HCT116 (cell line): ENCODE measurements at regions not wholly inside any gene's neighbourhood (a gene's known extent, or its start where the extent isn't known, plus 50 kb on each side); places are given as distances from the start of the nearest gene placed in this dataset.

ENCODE experiments used
- ATAC-seq: fragments of 200-7000 bp; cut with Tn5 transposase; 2 replicates; pipeline ENCODE4 v1.9.1; 2020; ENCODE audit warnings: mild to moderate bottlenecking, moderate library complexity
- BruUV-seq: library from RNA; stranded (reverse); fragments of 400-500 nt; replicated peaks from 2 replicates; lab custom pipeline; 2021; lab: Mats Ljungman, UMichigan
- CTCF ChIA-PET: fragments of 300-600 bp; sonication (Branson Sonifier 250); formaldehyde crosslinking; loops from one replicate; lab custom pipeline; 2021; ENCODE audit warnings: antibody characterized with exemption; lab: Charles Lee
- POLR2A ChIA-PET: fragments of 300-600, 350-600 bp; sonication (Branson Sonifier 250); formaldehyde crosslinking; loops from one replicate; lab custom pipeline; 2021; ENCODE audit warnings: antibody characterized with exemption; lab: Charles Lee
- RAD21 ChIA-PET, 2 experiments: fragments of 300-600 bp; sonication (Branson Sonifier 250); formaldehyde crosslinking; loops; one replicate each; lab custom pipeline; 2023; ENCODE audit warnings: low total read pairs in 2 of 2; ENCODE audit not compliant: uncharacterized antibody in 2 of 2, unreplicated experiment in 2 of 2, low non-redundant PET in 1 of 2; lab: Charles Lee
- DNase-seq: peaks from one replicate; pipeline ENCODE4 v3.0.0-alpha.2; 2010; ENCODE audit warnings: low read depth, low spot score
- H2AFZ ChIP-seq: fragments of 200-600 bp; shearing (Covaris generic), sonication (generic); 2 replicates; pipeline ENCODE4 v1.6.1; 2017; ENCODE audit warnings: low read depth, mixed run types, mixed read lengths, antibody characterized with exemption, low read length; ENCODE audit not compliant: poor library complexity, severe bottlenecking
- H3K27ac ChIP-seq: 2 replicates; pipeline ENCODE4 v1.5.1; 2012; ENCODE audit warnings: low read depth, low read length
- H3K27me3 ChIP-seq: fragments of 200-600 bp; sonication (generic); 2 replicates; pipeline ENCODE4 v1.6.1; 2016; ENCODE audit warnings: mixed run types, low read length, mixed read lengths; ENCODE audit not compliant: insufficient read depth
- H3K36me3 ChIP-seq, 2 experiments: fragments of 200-500 bp in 1 of 2; fragments of 200-600 bp in 1 of 2; sonication (Bioruptor generic) in 1 of 2; sonication (generic) in 1 of 2; 2 replicates each; pipeline versions ENCODE4 v1.5.1 to v1.6.1; 2014 to 2016; ENCODE audit warnings: low read length in 2 of 2, inconsistent platforms in 1 of 2, mixed read lengths in 1 of 2, mixed run types in 1 of 2; ENCODE audit not compliant: insufficient read depth in 2 of 2, control insufficient read depth in 1 of 2
- H3K4me1 ChIP-seq, 2 experiments: fragments of 200-600 bp in 1 of 2; sonication (generic) in 1 of 2; 2 replicates each; pipeline versions ENCODE4 v1.5.1 to v1.6.1; 2012 to 2017; ENCODE audit warnings: low read length in 2 of 2, inconsistent platforms in 1 of 2, mild to moderate bottlenecking in 1 of 2, mixed read lengths in 1 of 2, mixed run types in 1 of 2, moderate library complexity in 1 of 2; ENCODE audit not compliant: insufficient read depth in 2 of 2, control insufficient read depth in 1 of 2
- H3K4me2 ChIP-seq: fragments of 200-600 bp; sonication (generic); 2 replicates; pipeline ENCODE4 v1.6.1; 2017; ENCODE audit warnings: mixed run types, low read length, mixed read lengths
- H3K4me3 ChIP-seq, 2 experiments: fragments of 200-600 bp in 1 of 2; sonication (generic) in 1 of 2; replicated peaks in 1 of 2; 2 replicates each; pipeline ENCODE4 v1.5.1; 2011 to 2016; ENCODE audit warnings: low read length in 2 of 2, control low read depth in 1 of 2, low read depth in 1 of 2, mild to moderate bottlenecking in 1 of 2, mixed read lengths in 1 of 2, mixed run types in 1 of 2
- H3K79me2 ChIP-seq: fragments of 200-600 bp; sonication (generic); 2 replicates; pipeline ENCODE4 v1.6.1; 2017; ENCODE audit warnings: mild to moderate bottlenecking, mixed run types, low read length, moderate library complexity, mixed read lengths; ENCODE audit not compliant: insufficient read depth
- H3K9ac ChIP-seq: fragments of 200-600 bp; sonication (generic); 2 replicates; pipeline ENCODE4 v1.6.1; 2016; ENCODE audit warnings: low read length, mixed read lengths
- H3K9me2 ChIP-seq: fragments of 200-600 bp; sonication (generic), shearing (Covaris generic); 2 replicates; pipeline ENCODE4 v1.6.1; 2017; ENCODE audit warnings: mixed run types, mild to moderate bottlenecking, moderate library complexity; ENCODE audit not compliant: insufficient read depth
- H3K9me3 ChIP-seq, 2 experiments: fragments of 200-500 bp in 1 of 2; fragments of 200-600 bp in 1 of 2; sonication (Bioruptor generic) in 1 of 2; sonication (generic) in 1 of 2; 2 replicates each; pipeline ENCODE4 v1.6.1; 2014 to 2017; ENCODE audit warnings: low read length in 2 of 2, mixed read lengths in 2 of 2, inconsistent platforms in 1 of 2, low read depth in 1 of 2, mild to moderate bottlenecking in 1 of 2, mixed run types in 1 of 2, moderate library complexity in 1 of 2; ENCODE audit not compliant: control insufficient read depth in 1 of 2, insufficient read depth in 1 of 2
- H4K20me1 ChIP-seq: fragments of 200-600 bp; sonication (generic), shearing (Covaris generic); 2 replicates; pipeline ENCODE4 v1.6.1; 2017; ENCODE audit warnings: mixed run types, mild to moderate bottlenecking, moderate library complexity; ENCODE audit not compliant: insufficient read depth
- CBX3 ChIP-seq: IDR thresholded peaks from 2 replicates; pipeline ENCODE4 v1.6.1; 2012; ENCODE audit warnings: low read depth
- ELF1 ChIP-seq: IDR thresholded peaks from 2 replicates; pipeline ENCODE4 v1.6.1; 2012; ENCODE audit warnings: low read depth, borderline replicate concordance
- EZH2 ChIP-seq: fragments of 200-600 bp; sonication (generic); IDR thresholded peaks from 2 replicates; pipeline ENCODE4 v1.6.1; 2017; ENCODE audit warnings: antibody characterized with exemption, mixed run types
- FOSL1 ChIP-seq: IDR thresholded peaks from 2 replicates; pipeline ENCODE4 v1.6.1; 2012; ENCODE audit warnings: low read depth
- MAX ChIP-seq: IDR thresholded peaks from 2 replicates; pipeline ENCODE4 v1.6.1; 2012
- POLR2A ChIP-seq: IDR thresholded peaks from 2 replicates; pipeline ENCODE4 v1.7.0; 2011; ENCODE audit warnings: borderline replicate concordance; ENCODE audit not compliant: insufficient read depth, insufficient read length; ENCODE audit errors: extremely low read depth
- POLR2AphosphoS5 ChIP-seq: IDR thresholded peaks from 2 replicates; pipeline ENCODE4 v1.6.1; 2011; ENCODE audit warnings: mild to moderate bottlenecking, low read depth, low read length, moderate library complexity
- RAD21 ChIP-seq: IDR thresholded peaks from 2 replicates; pipeline ENCODE4 v1.6.1; 2012; ENCODE audit warnings: low read depth, mild to moderate bottlenecking
- SP1 ChIP-seq: IDR thresholded peaks from 2 replicates; pipeline ENCODE4 v1.6.1; 2012; ENCODE audit warnings: low read depth
- SRF ChIP-seq: IDR thresholded peaks from 2 replicates; pipeline ENCODE4 v1.6.1; 2012; ENCODE audit warnings: low read depth
- YY1 ChIP-seq: IDR thresholded peaks from 2 replicates; pipeline ENCODE4 v1.6.1; 2011; ENCODE audit warnings: low read length, low read depth, moderate library complexity, mild to moderate bottlenecking; ENCODE audit not compliant: insufficient replicate concordance; ENCODE audit errors: extremely low read depth
- ZFX ChIP-seq: fragments of 450-650 bp; IDR thresholded peaks from 2 replicates; pipeline ENCODE4 v1.6.1; 2017
- ZNF274 ChIP-seq: fragments of 200-500 bp; sonication (Bioruptor generic); IDR thresholded peaks from 2 replicates; pipeline ENCODE4 v1.6.1; 2014; ENCODE audit warnings: mild to moderate bottlenecking, low read depth, low read length, inconsistent platforms
- intact Hi-C: fragments of 100-400 bp; cut with micrococcal nuclease; formaldehyde crosslinking; loops from 2 replicates; pipeline ENCODE4 v1.10.0; 2022
- TF ChIP-seq, protein P1 (sequence below): IDR thresholded peaks from 2 replicates; pipeline ENCODE4 v1.6.1; 2011; ENCODE audit warnings: mild to moderate bottlenecking, low read length, moderate library complexity; ENCODE audit not compliant: insufficient replicate concordance; ENCODE audit errors: extremely low read depth
- TF ChIP-seq, protein P2 (sequence below): IDR thresholded peaks from 2 replicates; pipeline ENCODE4 v1.6.1; 2012

GRCh38 chr14:26896447-26896846 is 298.6 kb upstream of the NOVA1 start:
- Histone ChIP-seq H3K4me1 (no peaks in the 10 kb centered on the region), H3K27ac (no peak overlapping the region), H3K9me2 (no peaks in the 10 kb centered on the region), H3K79me2 (no peaks in the 10 kb centered on the region), H3K9me3 (peaks cover 17 to 24% of the 10 kb centered on the region in 2 experiments; a peak in 3 of 4 replicates), H3K36me3 (no peaks in the 10 kb centered on the region), H4K20me1 (no peaks in the 10 kb centered on the region), H2AFZ (no peak overlapping the region), H3K4me3 (no peak overlapping the region), H3K4me2 (no peak overlapping the region), H3K27me3 (no peaks in the 10 kb centered on the region), H3K9ac (no peak overlapping the region)
- RAD21 ChIA-PET = no interaction called here
- no peak for DNase-seq
- CTCF ChIA-PET = no interaction called here
- POLR2A ChIA-PET = no interaction called here
- ATAC-seq = no peak
- BruUV-seq = no TSS peak
- TF ChIP-seq CBX3 = no peak
- TF ChIP-seq, protein P1, sequence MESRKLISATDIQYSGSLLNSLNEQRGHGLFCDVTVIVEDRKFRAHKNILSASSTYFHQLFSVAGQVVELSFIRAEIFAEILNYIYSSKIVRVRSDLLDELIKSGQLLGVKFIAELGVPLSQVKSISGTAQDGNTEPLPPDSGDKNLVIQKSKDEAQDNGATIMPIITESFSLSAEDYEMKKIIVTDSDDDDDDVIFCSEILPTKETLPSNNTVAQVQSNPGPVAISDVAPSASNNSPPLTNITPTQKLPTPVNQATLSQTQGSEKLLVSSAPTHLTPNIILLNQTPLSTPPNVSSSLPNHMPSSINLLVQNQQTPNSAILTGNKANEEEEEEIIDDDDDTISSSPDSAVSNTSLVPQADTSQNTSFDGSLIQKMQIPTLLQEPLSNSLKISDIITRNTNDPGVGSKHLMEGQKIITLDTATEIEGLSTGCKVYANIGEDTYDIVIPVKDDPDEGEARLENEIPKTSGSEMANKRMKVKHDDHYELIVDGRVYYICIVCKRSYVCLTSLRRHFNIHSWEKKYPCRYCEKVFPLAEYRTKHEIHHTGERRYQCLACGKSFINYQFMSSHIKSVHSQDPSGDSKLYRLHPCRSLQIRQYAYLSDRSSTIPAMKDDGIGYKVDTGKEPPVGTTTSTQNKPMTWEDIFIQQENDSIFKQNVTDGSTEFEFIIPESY = no peak
- TF ChIP-seq EZH2 = no peak
- TF ChIP-seq ZFX = no peak
- intact Hi-C loops = no loop called here

DNA sequence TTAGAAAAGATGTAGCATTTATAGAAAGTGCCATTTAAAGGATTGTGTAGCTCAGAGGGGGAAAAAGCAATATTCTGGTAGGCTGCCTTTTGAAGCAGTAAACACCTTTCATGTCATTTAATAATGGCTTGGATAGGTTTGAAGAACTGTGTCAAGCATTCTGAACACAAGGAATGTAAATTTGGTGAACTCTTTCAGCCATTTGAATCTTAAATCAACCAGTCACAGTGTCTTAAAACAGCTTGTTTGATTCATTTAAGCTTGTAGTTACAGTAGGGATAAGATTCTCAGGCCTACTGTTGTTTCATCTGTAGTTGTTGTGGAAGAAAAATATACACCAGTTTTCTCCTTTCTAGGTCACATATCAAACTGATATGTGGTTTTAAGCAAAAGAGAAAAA is 299.4 kb upstream of the NOVA1 start:
- Histone ChIP-seq H3K9me3 (peaks cover 21 to 24% of the 10 kb centered on the region in 2 experiments; a peak in 3 of 4 replicates), H3K27ac (no peak overlapping the region), H3K9ac (no peak overlapping the region), H3K4me2 (no peak overlapping the region), H3K4me1 (no peaks in the 10 kb centered on the region), H3K4me3 (no peak overlapping the region), H3K36me3 (no peaks in the 10 kb centered on the region), H3K27me3 (no peaks in the 10 kb centered on the region), H2AFZ (no peak overlapping the region), H4K20me1 (no peaks in the 10 kb centered on the region), H3K9me2 (no peaks in the 10 kb centered on the region), H3K79me2 (no peaks in the 10 kb centered on the region)
- CTCF ChIA-PET = no interaction called here
- intact Hi-C loops = no loop called here
- no peak for TF ChIP-seq CBX3
- no peak for TF ChIP-seq SRF
- no peak for TF ChIP-seq RAD21
- no peak for TF ChIP-seq POLR2A
- TF ChIP-seq ELF1 = no peak
- TF ChIP-seq ZNF274 = no peak
- no peak for TF ChIP-seq ZFX
- TF ChIP-seq MAX = no peak
- TF ChIP-seq, protein P2, sequence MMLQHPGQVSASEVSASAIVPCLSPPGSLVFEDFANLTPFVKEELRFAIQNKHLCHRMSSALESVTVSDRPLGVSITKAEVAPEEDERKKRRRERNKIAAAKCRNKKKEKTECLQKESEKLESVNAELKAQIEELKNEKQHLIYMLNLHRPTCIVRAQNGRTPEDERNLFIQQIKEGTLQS = no peak
- TF ChIP-seq FOSL1 = no peak
- TF ChIP-seq POLR2AphosphoS5 = no peak
- no peak for TF ChIP-seq SP1
- no peak for TF ChIP-seq YY1
- TF ChIP-seq, protein P1 = no peak
- no peak for ATAC-seq
- BruUV-seq = no TSS peak
- POLR2A ChIA-PET = no interaction called here
- DNase-seq = no peak
- RAD21 ChIA-PET = no interaction called here
